ENCODE measurements at regions not wholly inside any gene's neighbourhood (a gene's known extent, or its start where the extent isn't known, plus 50 kb on each side); places are given as distances from the start of the nearest gene placed in this dataset.

GRCh38 chr2:12453731-12454130 is 263.0 kb upstream of the TRIB2 start:
- TF ChIP-seq CTCF (IDR thresholded peaks at IDR 0.05) (no peak), POLR2A (IDR thresholded peaks at IDR 0.05) (no peak)
- Histone ChIP-seq H3K9me3 (no peaks in the 10 kb centered on the region), H3K4me1 (peaks cover 12 to 19% of the 10 kb centered on the region in 2 donors), H3K27ac (no peak overlapping the region), H3K36me3 (no peaks in the 10 kb centered on the region), H3K4me3 (replicated peaks in 1 of 3) (no peak overlapping the region), H3K27me3 (no peaks in the 10 kb centered on the region)
- 83 to 91% methylated on average over 11 of the region's 11 CpGs for WGBS, 2 donors
- intact Hi-C loops (cut with DNase I), result loop anchor here (10.0 kb wide), 1 partner anchor 261 kb away; the partner anchor contains the start of gene TRIB2
- DNase-seq, result no peak

DNA sequence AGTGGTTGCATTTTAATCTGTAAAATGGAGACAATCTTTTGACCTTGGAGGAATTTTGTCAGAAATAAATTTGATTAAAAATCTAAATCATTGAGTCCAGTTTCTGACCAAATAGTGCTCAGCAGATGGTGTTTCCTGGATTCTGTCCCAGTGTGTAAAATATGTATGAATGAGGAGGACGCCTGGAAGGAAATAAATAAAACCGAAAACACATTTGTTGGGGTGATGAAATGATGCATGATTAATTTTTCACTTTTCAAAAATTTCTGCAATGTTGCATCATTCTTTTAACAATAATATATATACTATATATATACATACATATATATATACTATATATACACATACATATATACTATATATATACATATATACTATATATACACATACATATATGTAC is 261.1 kb upstream of the TRIB2 start:
- H3K36me3 ChIP-seq, result no peaks in the 10 kb centered on the region
- H3K27ac ChIP-seq, result no peak overlapping the region
- no peaks in the 10 kb centered on the region for H3K9me3 ChIP-seq
- no peak for TF ChIP-seq CTCF (IDR thresholded peaks at IDR 0.05)
- no peak for TF ChIP-seq POLR2A (IDR thresholded peaks at IDR 0.05)
- no peak for DNase-seq
- intact Hi-C loops (cut with DNase I), result loop anchor here (10.0 kb wide), 1 partner anchor 259 kb away; the partner anchor contains the start of gene TRIB2
- H3K27me3 ChIP-seq, result no peaks in the 10 kb centered on the region
- H3K4me1 ChIP-seq, result peaks cover 12 to 19% of the 10 kb centered on the region in 2 donors
- no peak overlapping the region for H3K4me3 ChIP-seq (replicated peaks in 1 of 3)
- 73 to 88% methylated on average over 2 of the region's 2 CpGs for WGBS, 2 donors

GRCh38 chr2:12456293-12457106 is 260.2 kb upstream of the TRIB2 start:
- H3K4me1 ChIP-seq, result peaks cover 12 to 19% of the 10 kb centered on the region in 2 donors
- WGBS, 2 donors, result 20 to 33% methylated on average over 7 of the region's 7 CpGs
- H3K36me3 ChIP-seq, result no peaks in the 10 kb centered on the region
- no peaks in the 10 kb centered on the region for H3K9me3 ChIP-seq
- no peak overlapping the region for H3K4me3 ChIP-seq (replicated peaks in 1 of 3)
- DNase-seq, result peak; percentile 93 to 94
- peak overlapping the region; percentile 38 to 61 (median 53) for H3K27ac ChIP-seq
- H3K27me3 ChIP-seq, result no peaks in the 10 kb centered on the region
- intact Hi-C loops (cut with DNase I), result loop anchor here (10.0 kb wide), 1 partner anchor 258 kb away; the partner anchor contains the start of gene TRIB2
- TF ChIP-seq CTCF (IDR thresholded peaks at IDR 0.05) (no peak), POLR2A (IDR thresholded peaks at IDR 0.05) (no peak)

- H3K4me3 ChIP-seq (replicated peaks in 1 of 3), result no peak overlapping the region
- no peaks in the 10 kb centered on the region for H3K27me3 ChIP-seq
- peaks cover 12 to 19% of the 10 kb centered on the region in 2 donors for H3K4me1 ChIP-seq
- peak overlapping the region in 2 of 3 donors; percentile 53 to 61 for H3K27ac ChIP-seq
- intact Hi-C loops (cut with DNase I), result loop anchor here (10.0 kb wide), 1 partner anchor 257 kb away; the partner anchor contains the start of gene TRIB2
- WGBS, 2 donors, result 35 to 41% methylated on average over 3 of the region's 3 CpGs
- no peaks in the 10 kb centered on the region for H3K36me3 ChIP-seq
- H3K9me3 ChIP-seq, result no peaks in the 10 kb centered on the region
- no peak for TF ChIP-seq CTCF (IDR thresholded peaks at IDR 0.05)
- DNase-seq, result peak; percentile 61 to 66
Observed at GRCh38 chr2:12457831-12458230, 258.9 kb upstream of the TRIB2 start.

DNA sequence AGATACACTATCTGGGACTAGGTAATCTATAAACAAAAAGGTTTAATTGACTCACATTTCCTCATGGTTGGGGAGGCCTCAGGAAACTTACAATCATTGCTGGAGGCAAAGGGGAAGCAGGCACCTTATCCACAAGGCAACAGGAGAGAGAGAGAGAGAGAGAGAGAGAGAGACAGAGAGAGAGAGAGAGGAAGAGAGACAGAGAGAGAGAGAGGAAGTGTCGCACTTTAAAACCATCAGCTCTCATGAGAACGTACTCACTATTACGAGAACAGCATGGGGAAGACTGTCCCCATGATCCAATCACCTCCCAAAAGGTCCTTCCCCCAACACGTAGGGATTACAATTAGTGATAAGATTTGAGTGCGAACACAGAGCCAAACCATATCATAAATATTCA is 253.5 kb upstream of the TRIB2 start:
- Histone ChIP-seq H3K36me3 (no peaks in the 10 kb centered on the region), H3K27me3 (no peaks in the 10 kb centered on the region), H3K9me3 (no peaks in the 10 kb centered on the region), H3K4me3 (replicated peaks in 1 of 3) (no peak overlapping the region), H3K27ac (no peak overlapping the region), H3K4me1 (peaks cover 0 to 3% of the 10 kb centered on the region in 2 donors)
- intact Hi-C loops (cut with DNase I), result no loop called here
- no peak for TF ChIP-seq CTCF (IDR thresholded peaks at IDR 0.05)
- no peak for TF ChIP-seq POLR2A (IDR thresholded peaks at IDR 0.05)
- no peak for DNase-seq
- WGBS, 2 donors, result 75 to 84% methylated on average over 5 of the region's 5 CpGs
